ENCODE measurements at regions not wholly inside any gene's neighbourhood (a gene's known extent, or its start where the extent isn't known, plus 50 kb on each side); places are given as distances from the start of the nearest gene placed in this dataset.

- TF ChIP-seq CTCF (IDR thresholded peaks at IDR 0.05), result no peak
- TF ChIP-seq POLR2A (IDR thresholded peaks at IDR 0.05), result no peak
These were observed 255.5 kb upstream of the SESN3 start for GRCh38 chr11:95486466-95486865.

Data from Peyer's patch (tissue), 4 donors.